ENCODE measurements at regions not wholly inside any gene's neighbourhood (a gene's known extent, or its start where the extent isn't known, plus 50 kb on each side); places are given as distances from the start of the nearest gene placed in this dataset.

DNA sequence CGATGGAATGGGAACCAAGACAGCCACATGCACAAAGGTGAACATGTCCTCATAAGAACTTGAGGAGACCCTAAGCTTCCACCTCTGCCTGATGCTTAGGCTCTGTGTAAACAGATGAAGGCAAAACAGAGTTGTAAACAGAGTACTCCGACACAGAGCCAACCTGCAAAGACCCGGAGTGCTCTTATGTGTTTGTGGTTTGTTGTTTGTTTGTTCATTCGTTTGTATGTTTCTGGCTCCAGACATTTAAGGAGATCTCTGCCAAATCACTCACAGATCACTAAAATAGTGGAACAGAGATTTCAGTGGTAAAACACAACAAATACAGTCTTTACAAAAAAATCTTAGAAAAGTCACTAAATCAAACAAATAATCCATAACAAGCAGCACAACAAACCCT lies 294.9 kb downstream of the EIPR1 start:
- DNase-seq (ENCODE audit: low read depth) = no peak
- H3K4me3 ChIP-seq (ENCODE audit: low read length) = no peak overlapping the region
- TF ChIP-seq CTCF (conservative IDR thresholded peaks at IDR 0.05; ENCODE audit: low read length) = no peak

- TF ChIP-seq CTCF (conservative IDR thresholded peaks at IDR 0.05; ENCODE audit: low read length) = no peak
- no peak overlapping the region for H3K4me3 ChIP-seq (ENCODE audit: low read length)
- no peak for DNase-seq (ENCODE audit: low read depth)
Measured at GRCh38 chr2:3079959-3080948, 297.4 kb downstream of the EIPR1 start.

DNA sequence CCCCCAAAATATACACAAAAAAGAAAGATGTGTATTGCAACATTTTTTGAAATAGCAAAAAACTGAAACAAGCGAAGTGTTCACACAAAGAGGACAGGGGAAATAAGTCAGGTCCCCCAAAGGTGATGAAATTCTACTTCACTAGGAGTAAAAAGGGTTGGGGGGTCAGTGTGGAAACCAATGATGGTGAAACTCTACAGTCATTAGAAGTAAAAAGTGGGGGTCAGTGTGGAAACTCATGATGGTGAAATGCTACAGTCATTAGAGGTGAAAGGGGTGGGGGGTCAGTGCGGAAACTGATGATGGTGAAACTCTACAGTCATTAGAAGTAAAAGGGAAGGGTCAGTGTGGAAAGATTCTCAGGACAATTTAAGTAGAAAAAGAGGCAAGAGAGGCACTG lies 298.2 kb downstream of the EIPR1 start:
- DNase-seq (ENCODE audit: low read depth) = no peak
- no peak overlapping the region for H3K4me3 ChIP-seq (ENCODE audit: low read length)
- no peak for TF ChIP-seq CTCF (conservative IDR thresholded peaks at IDR 0.05; ENCODE audit: low read length)

- H3K4me3 ChIP-seq (ENCODE audit: low read length) = no peak overlapping the region
- no peak for DNase-seq (ENCODE audit: low read depth)
- no peak for TF ChIP-seq CTCF (conservative IDR thresholded peaks at IDR 0.05; ENCODE audit: low read length)
Measured at GRCh38 chr2:3078684-3079083, 298.9 kb downstream of the EIPR1 start.

DNA sequence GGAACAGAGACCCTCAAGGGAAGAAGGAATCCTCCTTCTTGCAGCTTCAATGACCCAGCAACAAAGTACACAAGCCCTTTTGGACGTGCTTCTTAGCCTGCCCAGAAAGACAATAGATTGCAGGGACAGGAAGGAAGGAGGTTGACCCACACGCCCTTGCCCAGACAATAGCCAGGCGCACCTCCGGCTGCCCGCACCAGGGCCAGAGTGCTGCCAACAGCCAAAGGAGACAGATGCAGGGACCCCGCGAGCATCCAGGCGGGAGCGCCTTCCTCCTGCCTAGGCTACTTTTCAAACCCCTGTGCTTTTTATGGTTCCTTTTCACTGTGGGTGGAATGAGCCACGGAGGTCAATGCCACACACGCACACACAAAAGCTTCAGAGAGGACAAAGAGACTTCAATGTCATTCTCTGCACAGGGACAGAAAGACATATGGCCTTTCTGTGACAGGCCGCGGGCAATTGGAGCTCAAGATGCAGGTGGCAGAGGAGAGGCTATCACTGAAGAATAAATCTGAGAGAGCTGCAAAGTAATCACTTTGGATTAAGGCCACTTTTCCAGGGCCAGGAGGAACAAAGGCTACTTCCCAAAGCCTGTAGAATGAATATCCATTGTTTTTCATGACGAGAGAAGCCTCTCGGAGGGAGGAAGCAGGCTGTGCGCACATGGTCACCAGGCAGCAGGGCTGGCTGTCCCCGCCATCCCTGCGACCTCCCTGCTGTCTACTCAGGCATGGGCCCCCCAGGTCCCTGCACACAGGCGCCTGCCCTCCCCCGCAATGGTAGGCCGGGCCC lies 300.6 kb downstream of the EIPR1 start:
- DNase-seq (ENCODE audit: low read depth) = no peak
- no peak overlapping the region for H3K4me3 ChIP-seq (ENCODE audit: low read length)

DNA sequence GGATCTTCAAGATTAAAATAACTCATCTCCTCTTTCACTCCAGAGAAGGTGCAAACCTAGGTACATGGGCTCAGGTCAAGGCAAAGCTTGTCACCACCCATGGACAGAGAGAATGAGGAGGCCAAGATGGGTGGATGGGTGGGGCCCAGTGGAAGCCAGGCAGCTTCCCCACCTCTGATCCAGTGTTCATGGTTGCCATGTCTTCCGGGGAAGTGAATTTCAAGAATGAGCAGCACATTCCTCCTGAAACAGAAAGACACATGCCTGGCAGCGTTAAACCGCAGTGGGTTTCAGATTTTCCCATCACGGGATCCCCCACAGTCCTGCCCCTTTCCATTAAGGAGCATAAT lies 301.7 kb downstream of the EIPR1 start:
- no peak overlapping the region for H3K4me3 ChIP-seq (ENCODE audit: low read length)
- no peak for DNase-seq (ENCODE audit: low read depth)
- no peak for TF ChIP-seq CTCF (conservative IDR thresholded peaks at IDR 0.05; ENCODE audit: low read length)

More for the DNA sequence above, 300.6 kb downstream of the EIPR1 start:
- TF ChIP-seq CTCF (conservative IDR thresholded peaks at IDR 0.05; ENCODE audit: low read length) = no peak

Measured in AG10803 (cell line).